ENCODE measurements at regions not wholly inside any gene's neighbourhood (a gene's known extent, or its start where the extent isn't known, plus 50 kb on each side); places are given as distances from the start of the nearest gene placed in this dataset.

GRCh38 chr5:7179364-7179763 lies 216.6 kb upstream of the ADCY2 start:
- TF ChIP-seq REST (IDR thresholded peaks at IDR 0.05; ENCODE audit: low read depth) (no peak), YY1 (IDR thresholded peaks at IDR 0.05; ENCODE audit: low read depth) (no peak), CREB1 (IDR thresholded peaks at IDR 0.05; ENCODE audit: low read depth) (no peak)

All from Ishikawa (cell line).